ENCODE measurements at regions not wholly inside any gene's neighbourhood (a gene's known extent, or its start where the extent isn't known, plus 50 kb on each side); places are given as distances from the start of the nearest gene placed in this dataset.

- ATAC-seq = no peak
These were observed 58.5 kb upstream of the ATF7IP start for GRCh38 chr12:14307004-14307403.

GRCh38 chr12:14308516-14308915, 57.0 kb upstream of the ATF7IP start:
- intact Hi-C loops (cut with DNase I) = no loop called here
- DNase-seq (ENCODE audit: low spot score) = no peak
- ATAC-seq = no peak

More at GRCh38 chr12:14307004-14307403, 58.5 kb upstream of the ATF7IP start:
- DNase-seq (ENCODE audit: low spot score) = no peak
- intact Hi-C loops (cut with DNase I) = no loop called here

DNA sequence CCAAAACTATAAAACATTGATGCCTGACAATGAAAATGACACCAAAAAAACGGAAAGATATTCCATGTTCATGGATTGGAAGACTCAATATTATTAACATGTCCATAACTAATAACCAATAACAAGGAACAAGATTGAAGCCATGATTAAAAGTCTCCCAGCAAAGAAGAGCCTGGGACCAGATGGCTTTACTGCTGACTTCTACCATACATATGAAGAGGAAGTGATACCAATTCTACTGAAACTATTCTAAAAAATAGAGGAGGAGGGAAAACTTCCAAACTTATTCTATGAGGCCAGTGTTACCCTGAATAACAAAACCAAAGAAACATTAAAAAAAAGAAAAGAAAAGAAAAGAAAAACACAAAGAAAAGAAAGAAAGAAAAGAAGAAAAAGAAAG, 54.6 kb upstream of the ATF7IP start:
- intact Hi-C loops (cut with DNase I) = no loop called here
- DNase-seq (ENCODE audit: low spot score) (no peak), ATAC-seq (no peak)

GRCh38 chr12:14313379-14314138, 51.9 kb upstream of the ATF7IP start:
- intact Hi-C loops (cut with DNase I) = no loop called here
- DNase-seq (ENCODE audit: low spot score) = no peak
- ATAC-seq = no peak

- ATAC-seq = peak; percentile 28
- DNase-seq (ENCODE audit: low spot score) = no peak
- intact Hi-C loops (cut with DNase I) = no loop called here
These were observed 50.7 kb upstream of the ATF7IP start for GRCh38 chr12:14314801-14315200.

DNA sequence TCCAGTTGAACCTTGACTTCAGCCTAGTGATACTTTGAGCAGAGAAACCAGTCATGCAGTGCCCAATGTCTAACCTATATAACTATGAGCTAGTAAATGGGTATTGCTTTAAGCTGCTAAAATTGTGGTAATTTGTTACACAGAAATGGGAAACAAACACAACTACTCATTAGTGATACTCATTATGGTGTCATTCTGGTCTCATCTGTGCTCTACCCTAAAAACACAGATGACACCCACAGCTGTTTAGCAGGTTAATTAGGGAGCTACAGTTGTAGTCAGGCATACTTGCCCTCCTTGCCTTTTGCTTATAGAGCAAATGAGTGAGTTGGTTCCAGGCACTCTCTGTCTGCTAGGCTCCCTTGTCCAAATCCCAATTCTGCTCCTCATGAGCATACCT, 50.0 kb upstream of the ATF7IP start:
- intact Hi-C loops (cut with DNase I) = no loop called here
- ATAC-seq (no peak), DNase-seq (ENCODE audit: low spot score) (no peak)

Measured in sciatic nerve (tissue), 2 donors.